ENCODE measurements at regions not wholly inside any gene's neighbourhood (a gene's known extent, or its start where the extent isn't known, plus 50 kb on each side); places are given as distances from the start of the nearest gene placed in this dataset.
"Not testable (repeated sequence)": the region's sequence is repeated elsewhere in the genome, so short reads cannot be mapped to it uniquely, and the experiment has no call there.

GRCh38 chr4:179586460-179586859 lies 2144.2 kb upstream of the AGA start:
- no peak for DNase-seq (ENCODE audit: low spot score)

DNA sequence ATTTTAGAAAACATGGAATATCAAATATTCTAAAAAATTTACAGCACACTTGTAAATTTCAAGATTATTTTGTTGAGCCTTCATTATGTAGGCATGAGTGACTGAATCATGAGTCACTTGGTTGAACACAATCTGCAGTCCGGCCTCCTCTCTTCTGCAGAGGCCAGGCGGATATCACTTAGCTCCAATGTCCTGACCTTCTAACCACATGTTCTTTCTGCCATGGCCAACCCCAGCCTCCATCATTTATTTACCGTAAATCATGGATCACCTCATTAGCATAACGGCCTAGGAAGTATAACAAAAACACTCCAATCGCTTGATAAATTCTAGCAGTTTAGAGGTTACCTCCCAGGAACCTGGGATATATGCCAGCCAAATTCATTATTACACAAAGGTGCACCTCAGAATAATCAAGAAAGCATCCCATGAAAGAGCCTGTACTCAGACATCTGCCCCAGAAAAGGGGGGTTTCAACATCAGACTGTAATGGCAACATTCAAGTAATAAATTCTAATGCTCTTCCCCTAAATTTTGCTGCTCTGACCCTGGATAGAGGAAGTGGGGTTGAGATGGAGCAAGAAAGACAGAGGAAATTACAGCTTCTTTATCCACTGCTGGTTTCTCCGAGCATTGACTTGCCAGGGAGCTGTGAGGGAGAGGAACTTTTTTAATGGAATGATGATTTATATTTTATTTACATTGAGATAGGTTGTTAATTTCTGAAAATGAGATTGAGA lies 2153.6 kb upstream of the AGA start:
- DNase-seq (ENCODE audit: low spot score) = no peak

DNA sequence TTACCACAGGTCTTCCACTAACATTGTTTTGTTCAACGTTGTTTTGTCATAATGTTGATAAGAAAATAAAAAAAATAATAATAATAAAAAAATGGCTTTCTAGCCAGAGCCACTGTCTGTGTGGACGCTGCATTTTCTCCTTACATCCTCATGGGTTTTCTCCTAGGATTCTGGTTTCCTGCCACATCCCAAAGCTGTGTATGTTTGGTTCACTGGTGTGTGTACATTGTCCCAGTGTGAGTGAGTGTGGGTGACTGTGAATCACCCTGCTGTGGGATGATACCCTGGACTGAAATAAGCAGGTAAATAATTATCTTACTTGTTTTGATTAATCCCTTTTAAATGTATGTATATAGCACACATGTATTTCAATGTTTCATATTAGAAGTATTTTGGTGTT lies 2154.4 kb upstream of the AGA start:
- no peak for DNase-seq (ENCODE audit: low spot score)

GRCh38 chr4:179597301-179597700 lies 2155.1 kb upstream of the AGA start:
- DNase-seq (ENCODE audit: low spot score) = no peak

DNA sequence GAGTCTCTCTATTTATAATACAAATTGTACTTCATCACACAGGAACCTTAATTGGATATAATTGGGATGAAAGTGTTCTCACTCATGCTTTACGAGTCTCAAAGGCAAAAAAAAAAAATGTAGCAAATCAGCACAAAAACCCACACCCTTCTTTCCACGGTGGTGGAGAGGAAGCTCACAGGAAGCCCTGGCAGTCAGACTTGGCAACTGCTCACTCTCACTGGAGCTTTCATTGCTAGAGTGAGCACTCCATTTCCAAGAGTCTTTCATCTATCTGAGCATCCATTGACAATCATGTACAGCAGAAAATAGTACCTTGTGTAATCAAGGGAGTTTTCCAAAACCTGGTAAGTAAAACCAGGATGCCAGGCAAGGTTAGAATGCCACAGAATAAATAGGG lies 2159.4 kb upstream of the AGA start:
- DNase-seq (ENCODE audit: low spot score) = no peak

DNA sequence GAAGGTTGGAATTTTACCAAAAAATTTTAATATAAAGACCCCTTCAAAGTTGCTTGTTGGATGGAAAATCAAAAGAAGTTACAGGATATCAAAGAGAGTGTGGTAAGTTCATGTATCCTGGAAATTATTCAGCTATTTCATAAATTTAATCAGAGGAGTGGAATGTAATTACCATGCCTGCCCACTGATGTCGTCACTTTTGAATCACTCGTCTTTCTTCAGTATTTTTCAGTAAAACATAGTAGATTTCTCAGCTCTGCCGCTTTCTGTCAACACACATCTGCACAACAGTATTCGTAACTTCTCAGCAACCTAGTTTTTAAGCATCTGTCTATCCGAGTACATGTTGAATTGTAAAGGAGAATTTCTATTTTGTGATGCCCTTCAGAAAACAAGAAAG lies 2163.0 kb upstream of the AGA start:
- DNase-seq (ENCODE audit: low spot score) = no peak

DNA sequence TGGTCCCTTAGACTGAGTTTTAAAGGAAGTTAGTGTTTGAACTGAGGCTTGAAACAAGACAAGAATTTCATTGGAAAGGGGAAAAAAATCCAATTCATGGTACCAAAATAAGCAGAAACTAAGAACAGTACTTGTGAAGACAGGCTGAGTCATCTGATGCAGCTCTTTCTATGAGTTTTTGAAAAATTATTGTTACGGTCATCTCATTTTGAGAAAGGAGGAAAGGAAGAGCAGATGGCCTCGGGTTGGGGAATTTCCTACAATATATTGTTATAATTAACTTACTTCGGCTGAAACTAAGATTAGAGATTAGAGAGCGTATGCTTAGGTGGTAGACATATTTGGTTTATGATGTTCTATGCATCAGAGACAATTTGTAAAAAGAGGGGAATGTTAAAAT lies 2164.8 kb upstream of the AGA start:
- no peak for DNase-seq (ENCODE audit: low spot score)

DNA sequence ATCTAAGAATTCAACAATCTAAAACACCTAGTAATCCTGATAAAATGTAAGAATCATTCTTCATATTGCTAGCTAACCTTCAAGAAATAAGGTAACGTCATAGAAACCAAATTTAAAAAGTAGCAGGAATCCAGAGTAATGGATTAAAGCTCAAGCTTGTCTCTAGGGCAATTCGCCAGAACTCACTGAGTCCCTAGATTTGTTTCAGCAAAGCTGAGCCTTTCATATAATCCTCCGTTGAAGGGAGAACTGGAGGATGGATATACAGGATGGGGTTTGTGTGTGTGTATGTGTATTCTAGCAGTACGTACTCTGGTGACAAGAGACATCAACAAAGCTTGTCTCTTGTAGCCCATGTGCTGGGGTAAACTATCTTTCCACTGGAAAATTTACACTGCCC lies 2173.5 kb upstream of the AGA start:
- DNase-seq (ENCODE audit: low spot score) = no peak

- no peak for DNase-seq (ENCODE audit: low spot score)
Measured at GRCh38 chr4:179618966-179619365, 2176.7 kb upstream of the AGA start.

GRCh38 chr4:179624768-179625181 lies 2182.5 kb upstream of the AGA start:
- DNase-seq (ENCODE audit: low spot score) = no peak

DNA sequence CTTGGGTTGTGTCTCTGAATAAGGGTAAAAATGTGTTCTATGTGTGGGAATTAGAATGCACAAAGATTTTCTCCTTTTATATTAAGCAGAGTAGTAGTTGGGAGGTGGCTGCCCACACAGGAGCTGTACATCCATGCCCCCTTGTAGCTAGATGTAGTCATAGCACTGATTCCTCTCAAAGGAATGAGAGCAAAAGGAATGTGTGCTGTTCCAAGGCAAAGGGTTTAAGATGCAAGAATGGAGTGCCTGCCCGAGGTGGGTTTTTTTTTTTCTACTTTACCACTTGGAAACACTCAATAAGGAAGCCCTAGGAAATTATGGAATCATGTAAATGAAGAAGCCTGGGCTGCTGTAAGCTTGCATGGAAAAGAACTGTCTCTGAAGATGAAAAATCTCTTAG lies 2183.2 kb upstream of the AGA start:
- DNase-seq (ENCODE audit: low spot score) = no peak

DNA sequence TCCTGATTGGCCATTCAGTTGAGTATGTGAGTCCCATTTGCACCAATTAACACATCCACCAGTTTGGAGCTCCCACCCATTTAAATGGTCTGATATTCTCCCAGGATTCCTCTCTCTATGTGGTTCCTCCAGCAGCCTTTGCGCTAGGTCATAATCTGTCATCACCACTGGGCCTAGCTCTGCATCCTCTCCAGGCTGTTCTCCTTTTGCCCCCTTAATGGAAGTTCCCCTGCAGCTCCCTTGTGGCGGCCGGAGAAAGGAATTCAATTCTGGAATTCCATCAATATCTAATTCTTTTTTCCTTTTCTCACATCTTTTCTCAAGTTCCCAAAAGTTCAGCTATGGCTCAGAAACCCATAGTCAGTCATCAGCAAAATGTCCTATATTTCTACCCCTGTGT lies 2184.4 kb upstream of the AGA start:
- DNase-seq (ENCODE audit: low spot score) = no peak

- no peak for DNase-seq (ENCODE audit: low spot score)
Measured at GRCh38 chr4:179631321-179631720, 2189.1 kb upstream of the AGA start.

GRCh38 chr4:179634862-179635261 lies 2192.6 kb upstream of the AGA start:
- DNase-seq (ENCODE audit: low spot score) = no peak

DNA sequence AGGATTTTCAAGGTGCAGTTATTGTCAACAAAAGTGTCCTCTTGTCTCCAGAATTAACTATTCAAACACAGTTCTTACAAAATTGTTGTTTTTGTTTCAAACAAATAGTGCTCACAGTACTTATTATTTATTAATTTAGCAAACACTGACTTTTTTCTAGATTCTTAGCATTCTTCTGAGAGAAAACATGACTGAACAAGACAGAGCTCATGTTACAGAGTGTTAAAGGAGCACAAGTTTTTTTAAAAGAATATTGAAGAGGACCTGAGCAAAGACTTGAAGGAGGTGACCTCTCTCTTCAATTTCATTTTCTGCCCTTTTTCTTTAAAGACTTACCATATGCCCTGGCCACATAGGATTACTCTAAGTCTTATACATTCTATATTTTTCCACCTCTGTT lies 2220.3 kb upstream of the AGA start:
- DNase-seq (ENCODE audit: low spot score) = no peak

DNA sequence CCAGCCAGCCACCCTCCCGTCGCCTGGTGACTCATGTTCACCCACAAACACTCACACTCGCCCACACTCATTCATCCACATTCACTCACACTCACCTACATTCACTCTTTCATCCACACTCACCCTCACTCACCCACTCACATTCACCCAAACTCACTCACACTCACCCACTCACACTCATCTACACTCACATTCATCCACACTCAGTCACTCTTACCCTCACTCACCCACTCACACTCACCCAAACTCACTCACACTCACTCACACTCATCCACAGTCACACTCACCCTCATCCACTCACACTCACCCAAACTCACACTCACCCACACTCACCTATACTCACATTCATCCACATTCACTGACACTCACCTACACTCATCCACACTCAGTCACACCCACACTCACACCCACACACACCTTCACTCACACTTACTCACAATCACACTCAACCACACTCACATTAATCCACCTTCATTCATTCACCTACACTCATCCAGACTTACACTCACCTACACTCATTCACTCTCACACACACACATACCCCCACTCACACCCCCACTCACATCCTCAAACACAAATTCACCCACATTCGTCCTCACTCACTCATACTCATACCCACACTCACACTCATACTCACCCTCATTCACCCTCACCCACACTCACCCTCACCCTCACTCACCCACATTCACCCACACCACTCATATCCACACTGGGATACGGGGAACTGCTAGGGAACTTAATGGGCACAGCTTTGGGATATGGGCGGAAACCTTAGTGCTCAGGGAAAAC lies 2221.6 kb upstream of the AGA start:
- no peak for DNase-seq (ENCODE audit: low spot score)

GRCh38 chr4:179664430-179665027 lies 2222.3 kb upstream of the AGA start:
- no peak for DNase-seq (ENCODE audit: low spot score)

GRCh38 chr4:179666226-179666625 lies 2224.0 kb upstream of the AGA start:
- DNase-seq (ENCODE audit: low spot score) = no peak

DNA sequence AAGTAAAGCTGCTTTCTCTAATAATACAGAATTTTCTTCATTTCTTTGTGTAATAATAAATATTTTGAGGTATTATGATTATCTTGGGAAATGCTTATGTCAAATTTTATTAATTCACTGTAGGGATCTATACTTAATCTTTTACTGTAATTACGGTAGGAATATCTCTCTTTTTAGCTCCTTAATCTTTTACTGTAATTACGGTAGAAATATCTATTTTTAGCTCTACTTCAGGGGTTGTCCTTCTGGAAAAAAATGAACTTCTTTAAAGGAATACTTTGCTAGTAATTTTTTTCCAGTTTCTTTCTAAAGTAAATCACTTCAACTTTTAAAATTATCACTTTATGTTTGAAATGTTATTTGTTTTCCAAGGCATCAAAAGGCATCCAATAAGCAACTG lies 2229.4 kb upstream of the AGA start:
- no peak for DNase-seq (ENCODE audit: low spot score)

DNA sequence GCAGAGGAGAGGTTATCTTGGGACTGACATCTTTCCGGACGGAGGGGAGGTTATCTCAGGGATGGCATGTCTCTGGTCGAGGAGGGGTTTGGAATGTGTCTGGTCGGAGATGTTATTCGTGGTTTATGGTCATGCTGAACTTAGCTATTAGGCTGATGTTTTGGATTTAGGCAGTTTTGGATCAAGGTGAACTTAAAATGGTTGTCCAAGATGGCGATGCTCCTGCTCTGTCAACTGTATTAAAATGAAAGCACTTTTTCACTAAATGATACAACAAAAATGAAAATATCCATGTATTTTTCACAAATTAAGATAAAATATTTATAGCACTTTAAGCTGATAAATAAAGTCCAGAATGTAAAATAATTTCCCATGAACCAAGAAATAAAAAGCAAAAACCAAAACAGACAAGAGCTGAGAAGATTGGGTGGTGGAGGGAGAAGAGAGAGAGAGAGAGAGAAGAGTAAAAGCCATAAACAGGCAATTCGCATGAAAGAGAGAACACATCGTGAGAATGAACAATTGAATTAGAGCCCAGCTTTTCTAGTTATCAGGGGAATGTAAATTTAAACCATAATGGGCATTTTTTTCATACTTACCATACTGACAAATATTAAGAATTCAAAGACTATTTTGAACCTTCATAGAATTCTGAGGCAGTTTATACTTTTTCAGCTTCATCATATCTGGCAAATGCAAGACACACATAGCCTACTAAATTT lies 2236.0 kb upstream of the AGA start:
- no peak for DNase-seq (ENCODE audit: low spot score)

DNA sequence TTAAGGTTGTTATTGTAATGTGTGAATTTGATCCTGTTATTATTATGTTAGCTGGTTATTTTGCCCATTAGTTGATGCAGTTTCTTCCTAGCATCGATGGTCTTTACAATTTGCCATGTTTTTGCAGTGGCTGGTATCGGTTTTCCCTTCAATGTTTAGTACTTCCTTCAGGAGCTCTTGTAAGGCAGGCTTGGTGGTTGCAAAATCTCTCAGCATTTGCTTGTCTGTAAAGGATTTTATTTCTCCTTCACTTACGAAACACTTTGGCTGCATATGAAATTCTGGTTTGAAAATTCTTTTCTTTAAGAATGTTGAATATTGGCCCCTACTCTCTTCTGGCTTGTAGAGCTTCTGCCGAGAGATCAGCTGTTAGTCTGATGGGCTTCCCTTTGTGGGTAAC lies 2241.4 kb upstream of the AGA start:
- DNase-seq (ENCODE audit: low spot score) = not testable (repeated sequence)

DNA sequence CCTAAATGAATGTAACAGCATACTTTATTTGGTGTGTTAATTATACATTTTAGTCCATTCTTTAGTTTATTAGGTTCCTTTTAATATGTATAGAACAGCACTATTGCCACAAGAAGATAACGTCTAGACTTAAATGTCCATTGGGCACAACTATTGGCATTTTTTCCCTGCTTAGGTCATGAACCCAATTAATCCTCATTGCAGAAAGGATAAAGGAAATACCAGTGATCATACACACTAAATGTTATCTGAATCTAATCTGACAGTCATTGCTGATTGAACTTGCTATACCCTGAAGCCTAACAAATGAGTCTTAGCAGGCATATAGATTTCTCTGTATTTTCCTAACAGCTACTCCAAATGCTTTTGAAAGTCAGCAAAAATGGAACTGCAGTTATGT lies 2250.0 kb upstream of the AGA start:
- no peak for DNase-seq (ENCODE audit: low spot score)

DNA sequence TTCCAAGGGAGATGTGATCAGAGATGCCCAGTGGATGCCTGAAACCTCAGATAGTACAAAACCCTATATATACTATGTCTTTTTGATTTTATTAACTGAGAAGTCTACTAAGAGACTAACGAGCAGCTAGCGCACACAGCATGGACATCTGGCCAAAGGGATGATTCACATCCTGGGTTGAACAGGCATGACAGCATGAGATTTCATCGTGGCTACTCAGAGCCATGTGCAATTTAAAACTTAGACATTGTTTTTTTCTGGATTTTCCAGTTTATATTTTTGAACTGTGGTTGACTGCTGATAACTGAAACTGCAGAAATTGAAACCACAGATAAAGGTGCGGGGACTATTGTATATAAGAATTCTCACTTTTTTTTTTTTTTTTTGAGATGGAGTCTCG lies 2252.9 kb upstream of the AGA start:
- DNase-seq (ENCODE audit: low spot score) = no peak

Data from AG08395 (cell line).